WTC11 (cell line): ENCODE measurements at regions not wholly inside any gene's neighbourhood (a gene's known extent, or its start where the extent isn't known, plus 50 kb on each side); places are given as distances from the start of the nearest gene placed in this dataset.

Source experiments
- ATAC-seq: fragments of 200-7000 bp; cut with Tn5 transposase; 2 replicates; pipeline ENCODE4 v1.10.0; 2021; ENCODE audit warnings: mild to moderate bottlenecking, moderate library complexity
- CTCF ChIA-PET: fragments of 300-600 bp; sonication (Branson Sonifier 250); formaldehyde crosslinking; loops from one replicate; lab custom pipeline; 2021; ENCODE audit warnings: antibody characterized with exemption; lab: Charles Lee
- POLR2A ChIA-PET: fragments of 350-600 bp; sonication (Branson Sonifier 250); formaldehyde crosslinking; loops from one replicate; lab custom pipeline; 2021; ENCODE audit warnings: antibody characterized with exemption; lab: Charles Lee
- DNase-seq: peaks from one replicate; pipeline ENCODE4 v3.0.0; 2021; ENCODE audit warnings: low spot score
- H3K27ac Mint-ChIP-seq: 2 replicates; pipeline ENCODE4 v1.8.0; 2021; ENCODE audit warnings: mixed read lengths
- H3K27me3 Mint-ChIP-seq: 2 replicates; pipeline ENCODE4 v1.8.0; 2021; ENCODE audit warnings: low read depth, mild to moderate bottlenecking, moderate library complexity, mixed read lengths
- H3K36me3 Mint-ChIP-seq: 2 replicates; pipeline ENCODE4 v1.8.0; 2021; ENCODE audit warnings: mixed read lengths
- H3K4me1 Mint-ChIP-seq: 2 replicates; pipeline ENCODE4 v1.8.0; 2022; ENCODE audit warnings: mixed read lengths
- H3K4me3 Mint-ChIP-seq: 2 replicates; pipeline ENCODE4 v1.8.0; 2021; ENCODE audit warnings: mild to moderate bottlenecking, moderate library complexity, mixed read lengths
- H3K9me3 Mint-ChIP-seq: 2 replicates; pipeline ENCODE4 v1.8.0; 2021; ENCODE audit warnings: mixed read lengths
- ATF1 ChIP-seq: sonication (generic); formaldehyde crosslinking; IDR thresholded peaks from 2 replicates; pipeline ENCODE4 v1.8.1; 2023; ENCODE audit warnings: mild to moderate bottlenecking, moderate library complexity, missing genetic modification reagents
- ESRRA ChIP-seq: sonication (generic); formaldehyde crosslinking; IDR thresholded peaks from 2 replicates; pipeline ENCODE4 v1.8.1; 2022; ENCODE audit warnings: mild to moderate bottlenecking, missing genetic modification reagents, borderline replicate concordance
- ETV6 ChIP-seq: sonication (generic); formaldehyde crosslinking; IDR thresholded peaks from 2 replicates; pipeline ENCODE4 v1.8.1; 2022; ENCODE audit warnings: mild to moderate bottlenecking, missing genetic modification reagents
- FOXJ3 ChIP-seq: sonication (generic); formaldehyde crosslinking; IDR thresholded peaks from 2 replicates; pipeline ENCODE4 v1.9.0; 2021; ENCODE audit warnings: missing genetic modification reagents, mild to moderate bottlenecking, borderline replicate concordance
- FOXK1 ChIP-seq: sonication (generic); formaldehyde crosslinking; IDR thresholded peaks from 2 replicates; pipeline ENCODE4 v1.8.0; 2022; ENCODE audit warnings: mild to moderate bottlenecking, moderate library complexity, missing genetic modification reagents
- NFYB ChIP-seq: sonication (generic); formaldehyde crosslinking; conservative IDR thresholded peaks from 2 replicates; pipeline ENCODE4 v1.8.0; 2022; ENCODE audit warnings: low read depth, missing genetic modification reagents
- NR3C1 ChIP-seq: sonication (generic); formaldehyde crosslinking; conservative IDR thresholded peaks from 2 replicates; pipeline ENCODE4 v1.8.1; 2023; ENCODE audit warnings: low read depth, mild to moderate bottlenecking, missing genetic modification reagents
- RELA ChIP-seq: sonication (generic); formaldehyde crosslinking; IDR thresholded peaks from 2 replicates; pipeline ENCODE4 v1.8.1; 2022; ENCODE audit warnings: missing genetic modification reagents, mild to moderate bottlenecking, borderline replicate concordance
- TP53 ChIP-seq: sonication (generic); formaldehyde crosslinking; IDR thresholded peaks from 2 replicates; pipeline ENCODE4 v1.8.1; 2023; ENCODE audit warnings: mild to moderate bottlenecking, missing genetic modification reagents
- ZBTB21 ChIP-seq: sonication (generic); formaldehyde crosslinking; IDR thresholded peaks from 2 replicates; pipeline ENCODE4 v1.8.1; 2023; ENCODE audit warnings: mild to moderate bottlenecking, missing genetic modification reagents, borderline replicate concordance
- ZNF219 ChIP-seq: sonication (generic); formaldehyde crosslinking; IDR thresholded peaks from 2 replicates; pipeline ENCODE4 v1.8.0; 2023; ENCODE audit warnings: missing genetic modification reagents, mild to moderate bottlenecking, borderline replicate concordance
- ZNF263 ChIP-seq: sonication (generic); formaldehyde crosslinking; IDR thresholded peaks from 2 replicates; pipeline ENCODE4 v1.8.1; 2022; ENCODE audit warnings: low read depth, mild to moderate bottlenecking, moderate library complexity, missing genetic modification reagents
- TF ChIP-seq, protein P1 (sequence below): fragments of 250-450 bp; sonication (Bioruptor Pico); conservative IDR thresholded peaks from 2 replicates; pipeline ENCODE4 v1.9.0; 2021; ENCODE audit warnings: mild to moderate bottlenecking
- TF ChIP-seq, protein P2 (sequence below): sonication (generic); formaldehyde crosslinking; conservative IDR thresholded peaks from 2 replicates; pipeline ENCODE4 v1.8.1; 2023; ENCODE audit warnings: mild to moderate bottlenecking, low read depth, missing genetic modification reagents, moderate library complexity
- TF ChIP-seq, protein P3 (sequence below): sonication (generic); formaldehyde crosslinking; IDR thresholded peaks from 2 replicates; pipeline ENCODE4 v1.8.1; 2022; ENCODE audit warnings: mild to moderate bottlenecking, moderate library complexity, missing genetic modification reagents
- TF ChIP-seq, protein P4 (sequence below): sonication (generic); formaldehyde crosslinking; IDR thresholded peaks from 2 replicates; pipeline ENCODE4 v1.8.1; 2022; ENCODE audit warnings: low read depth, mild to moderate bottlenecking, moderate library complexity, missing genetic modification reagents, borderline replicate concordance
- TF ChIP-seq, protein P5 (sequence below): sonication (generic); formaldehyde crosslinking; IDR thresholded peaks from 2 replicates; pipeline ENCODE4 v1.8.1; 2022; ENCODE audit warnings: mild to moderate bottlenecking, missing genetic modification reagents, moderate library complexity, borderline replicate concordance
- TF ChIP-seq, protein P6 (sequence below): sonication (generic); formaldehyde crosslinking; IDR thresholded peaks from 2 replicates; pipeline ENCODE4 v1.8.1; 2023; ENCODE audit warnings: mild to moderate bottlenecking, missing genetic modification reagents
- TF ChIP-seq, protein P7 (sequence below): fragments of 200-600 bp; IDR thresholded peaks from 2 replicates; pipeline ENCODE4 v1.8.0; 2022; ENCODE audit warnings: antibody characterized with exemption

DNA sequence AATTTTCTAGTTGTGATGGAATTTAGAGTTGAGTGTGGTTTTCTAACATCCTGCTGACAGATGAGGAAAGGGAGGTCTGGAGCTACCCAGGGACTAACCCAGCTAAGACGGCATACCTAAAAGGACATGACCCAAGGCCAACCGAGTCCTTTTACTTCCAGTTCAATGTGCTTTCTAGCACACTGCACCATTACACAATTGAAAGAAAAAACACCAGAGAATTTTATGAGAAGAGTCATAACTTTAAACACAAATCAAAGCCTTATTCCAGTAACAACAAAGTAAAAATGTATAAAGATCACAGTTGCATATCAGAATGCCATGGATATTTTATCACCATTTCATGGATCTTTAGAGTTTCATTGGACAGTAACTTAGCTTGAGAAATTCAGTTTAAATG is 480.3 kb downstream of the MEIS1 start:
- no peaks in the 10 kb centered on the region for H3K27me3 Mint-ChIP-seq
- ChIA-PET POLR2A (no interaction called here), CTCF (no interaction called here)
- no peak overlapping the region for H3K27ac Mint-ChIP-seq
- no peaks in the 10 kb centered on the region for H3K36me3 Mint-ChIP-seq
- H3K4me1 Mint-ChIP-seq = no peaks in the 10 kb centered on the region
- H3K4me3 Mint-ChIP-seq = no peak overlapping the region
- DNase-seq = no peak
- no peak for ATAC-seq
- TF ChIP-seq, protein P1, sequence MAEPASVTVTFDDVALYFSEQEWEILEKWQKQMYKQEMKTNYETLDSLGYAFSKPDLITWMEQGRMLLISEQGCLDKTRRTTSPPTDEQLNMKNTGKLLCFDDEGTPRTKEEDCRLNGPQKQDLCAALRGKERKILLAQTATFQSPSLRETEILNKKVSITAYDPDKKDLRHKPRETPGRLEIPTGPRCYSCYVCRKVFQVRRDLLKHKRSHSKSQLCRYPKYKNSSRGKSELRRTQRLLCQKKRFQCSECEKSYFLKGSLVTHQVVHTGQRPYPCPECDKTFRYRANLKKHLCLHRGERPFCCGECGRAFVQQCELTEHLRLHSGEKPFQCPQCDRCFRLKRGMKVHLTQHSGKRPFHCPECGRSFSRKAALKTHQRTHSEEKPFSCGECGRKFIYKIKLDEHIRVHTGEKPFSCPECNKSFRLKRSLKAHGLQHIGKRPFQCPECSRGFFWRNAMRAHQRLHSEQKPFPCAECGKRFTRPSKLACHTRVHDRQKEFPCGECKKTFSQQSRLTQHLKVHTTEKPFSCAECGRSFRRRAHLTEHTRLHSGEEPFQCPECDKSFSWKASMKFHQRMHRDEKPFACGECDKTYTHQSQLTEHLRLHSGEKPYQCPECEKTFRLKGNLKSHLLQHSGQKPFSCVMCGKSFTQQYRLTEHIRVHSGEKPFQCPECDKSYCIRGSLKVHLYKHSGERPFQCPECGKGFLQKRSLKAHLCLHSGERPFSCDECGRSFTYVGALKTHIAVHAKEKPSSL (CRISPR knock-in tag) = no peak
- TF ChIP-seq NFYB (CRISPR knock-in tag) = no peak
- TF ChIP-seq, protein P2, sequence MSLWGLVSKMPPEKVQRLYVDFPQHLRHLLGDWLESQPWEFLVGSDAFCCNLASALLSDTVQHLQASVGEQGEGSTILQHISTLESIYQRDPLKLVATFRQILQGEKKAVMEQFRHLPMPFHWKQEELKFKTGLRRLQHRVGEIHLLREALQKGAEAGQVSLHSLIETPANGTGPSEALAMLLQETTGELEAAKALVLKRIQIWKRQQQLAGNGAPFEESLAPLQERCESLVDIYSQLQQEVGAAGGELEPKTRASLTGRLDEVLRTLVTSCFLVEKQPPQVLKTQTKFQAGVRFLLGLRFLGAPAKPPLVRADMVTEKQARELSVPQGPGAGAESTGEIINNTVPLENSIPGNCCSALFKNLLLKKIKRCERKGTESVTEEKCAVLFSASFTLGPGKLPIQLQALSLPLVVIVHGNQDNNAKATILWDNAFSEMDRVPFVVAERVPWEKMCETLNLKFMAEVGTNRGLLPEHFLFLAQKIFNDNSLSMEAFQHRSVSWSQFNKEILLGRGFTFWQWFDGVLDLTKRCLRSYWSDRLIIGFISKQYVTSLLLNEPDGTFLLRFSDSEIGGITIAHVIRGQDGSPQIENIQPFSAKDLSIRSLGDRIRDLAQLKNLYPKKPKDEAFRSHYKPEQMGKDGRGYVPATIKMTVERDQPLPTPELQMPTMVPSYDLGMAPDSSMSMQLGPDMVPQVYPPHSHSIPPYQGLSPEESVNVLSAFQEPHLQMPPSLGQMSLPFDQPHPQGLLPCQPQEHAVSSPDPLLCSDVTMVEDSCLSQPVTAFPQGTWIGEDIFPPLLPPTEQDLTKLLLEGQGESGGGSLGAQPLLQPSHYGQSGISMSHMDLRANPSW (CRISPR knock-in tag) = no peak
- TF ChIP-seq ESRRA (CRISPR knock-in tag) = no peak
- TF ChIP-seq ZBTB21 (CRISPR knock-in tag) = no peak
- no peak for TF ChIP-seq TP53 (CRISPR knock-in tag)
- no peak for TF ChIP-seq ZNF219 (CRISPR knock-in tag)
- TF ChIP-seq RELA = no peak
- TF ChIP-seq, protein P3, sequence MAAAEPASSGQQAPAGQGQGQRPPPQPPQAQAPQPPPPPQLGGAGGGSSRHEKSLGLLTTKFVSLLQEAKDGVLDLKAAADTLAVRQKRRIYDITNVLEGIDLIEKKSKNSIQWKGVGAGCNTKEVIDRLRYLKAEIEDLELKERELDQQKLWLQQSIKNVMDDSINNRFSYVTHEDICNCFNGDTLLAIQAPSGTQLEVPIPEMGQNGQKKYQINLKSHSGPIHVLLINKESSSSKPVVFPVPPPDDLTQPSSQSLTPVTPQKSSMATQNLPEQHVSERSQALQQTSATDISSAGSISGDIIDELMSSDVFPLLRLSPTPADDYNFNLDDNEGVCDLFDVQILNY (CRISPR knock-in tag) = no peak
- TF ChIP-seq ATF1 (CRISPR knock-in tag) = no peak
- no peak for TF ChIP-seq FOXJ3 (CRISPR knock-in tag)
- no peak for TF ChIP-seq ETV6 (CRISPR knock-in tag)
- no peak for TF ChIP-seq NR3C1 (CRISPR knock-in tag)
- TF ChIP-seq ZNF263 (CRISPR knock-in tag) = no peak
- TF ChIP-seq, protein P4, sequence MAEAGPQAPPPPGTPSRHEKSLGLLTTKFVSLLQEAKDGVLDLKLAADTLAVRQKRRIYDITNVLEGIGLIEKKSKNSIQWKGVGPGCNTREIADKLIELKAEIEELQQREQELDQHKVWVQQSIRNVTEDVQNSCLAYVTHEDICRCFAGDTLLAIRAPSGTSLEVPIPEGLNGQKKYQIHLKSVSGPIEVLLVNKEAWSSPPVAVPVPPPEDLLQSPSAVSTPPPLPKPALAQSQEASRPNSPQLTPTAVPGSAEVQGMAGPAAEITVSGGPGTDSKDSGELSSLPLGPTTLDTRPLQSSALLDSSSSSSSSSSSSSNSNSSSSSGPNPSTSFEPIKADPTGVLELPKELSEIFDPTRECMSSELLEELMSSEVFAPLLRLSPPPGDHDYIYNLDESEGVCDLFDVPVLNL = no peak
- TF ChIP-seq, protein P5, sequence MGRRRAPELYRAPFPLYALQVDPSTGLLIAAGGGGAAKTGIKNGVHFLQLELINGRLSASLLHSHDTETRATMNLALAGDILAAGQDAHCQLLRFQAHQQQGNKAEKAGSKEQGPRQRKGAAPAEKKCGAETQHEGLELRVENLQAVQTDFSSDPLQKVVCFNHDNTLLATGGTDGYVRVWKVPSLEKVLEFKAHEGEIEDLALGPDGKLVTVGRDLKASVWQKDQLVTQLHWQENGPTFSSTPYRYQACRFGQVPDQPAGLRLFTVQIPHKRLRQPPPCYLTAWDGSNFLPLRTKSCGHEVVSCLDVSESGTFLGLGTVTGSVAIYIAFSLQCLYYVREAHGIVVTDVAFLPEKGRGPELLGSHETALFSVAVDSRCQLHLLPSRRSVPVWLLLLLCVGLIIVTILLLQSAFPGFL (CRISPR knock-in tag) = no peak
- TF ChIP-seq FOXK1 = no peak
- TF ChIP-seq, protein P6, sequence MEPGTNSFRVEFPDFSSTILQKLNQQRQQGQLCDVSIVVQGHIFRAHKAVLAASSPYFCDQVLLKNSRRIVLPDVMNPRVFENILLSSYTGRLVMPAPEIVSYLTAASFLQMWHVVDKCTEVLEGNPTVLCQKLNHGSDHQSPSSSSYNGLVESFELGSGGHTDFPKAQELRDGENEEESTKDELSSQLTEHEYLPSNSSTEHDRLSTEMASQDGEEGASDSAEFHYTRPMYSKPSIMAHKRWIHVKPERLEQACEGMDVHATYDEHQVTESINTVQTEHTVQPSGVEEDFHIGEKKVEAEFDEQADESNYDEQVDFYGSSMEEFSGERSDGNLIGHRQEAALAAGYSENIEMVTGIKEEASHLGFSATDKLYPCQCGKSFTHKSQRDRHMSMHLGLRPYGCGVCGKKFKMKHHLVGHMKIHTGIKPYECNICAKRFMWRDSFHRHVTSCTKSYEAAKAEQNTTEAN (CRISPR knock-in tag) = no peak
- TF ChIP-seq, protein P7, sequence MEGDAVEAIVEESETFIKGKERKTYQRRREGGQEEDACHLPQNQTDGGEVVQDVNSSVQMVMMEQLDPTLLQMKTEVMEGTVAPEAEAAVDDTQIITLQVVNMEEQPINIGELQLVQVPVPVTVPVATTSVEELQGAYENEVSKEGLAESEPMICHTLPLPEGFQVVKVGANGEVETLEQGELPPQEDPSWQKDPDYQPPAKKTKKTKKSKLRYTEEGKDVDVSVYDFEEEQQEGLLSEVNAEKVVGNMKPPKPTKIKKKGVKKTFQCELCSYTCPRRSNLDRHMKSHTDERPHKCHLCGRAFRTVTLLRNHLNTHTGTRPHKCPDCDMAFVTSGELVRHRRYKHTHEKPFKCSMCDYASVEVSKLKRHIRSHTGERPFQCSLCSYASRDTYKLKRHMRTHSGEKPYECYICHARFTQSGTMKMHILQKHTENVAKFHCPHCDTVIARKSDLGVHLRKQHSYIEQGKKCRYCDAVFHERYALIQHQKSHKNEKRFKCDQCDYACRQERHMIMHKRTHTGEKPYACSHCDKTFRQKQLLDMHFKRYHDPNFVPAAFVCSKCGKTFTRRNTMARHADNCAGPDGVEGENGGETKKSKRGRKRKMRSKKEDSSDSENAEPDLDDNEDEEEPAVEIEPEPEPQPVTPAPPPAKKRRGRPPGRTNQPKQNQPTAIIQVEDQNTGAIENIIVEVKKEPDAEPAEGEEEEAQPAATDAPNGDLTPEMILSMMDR = no peak
- H3K9me3 Mint-ChIP-seq = no peaks in the 10 kb centered on the region
